Lung microvascular endothelial cell (primary cell): ENCODE measurements at regions not wholly inside any gene's neighbourhood (a gene's known extent, or its start where the extent isn't known, plus 50 kb on each side); places are given as distances from the start of the nearest gene placed in this dataset.

Experiments used
- DNase-seq, 2 donors: peaks; one replicate each; pipeline versions ENCODE4 v3.0.0 to v3.0.0-alpha.2; 2010; ENCODE audit warnings: low read depth in 2 of 2

DNA sequence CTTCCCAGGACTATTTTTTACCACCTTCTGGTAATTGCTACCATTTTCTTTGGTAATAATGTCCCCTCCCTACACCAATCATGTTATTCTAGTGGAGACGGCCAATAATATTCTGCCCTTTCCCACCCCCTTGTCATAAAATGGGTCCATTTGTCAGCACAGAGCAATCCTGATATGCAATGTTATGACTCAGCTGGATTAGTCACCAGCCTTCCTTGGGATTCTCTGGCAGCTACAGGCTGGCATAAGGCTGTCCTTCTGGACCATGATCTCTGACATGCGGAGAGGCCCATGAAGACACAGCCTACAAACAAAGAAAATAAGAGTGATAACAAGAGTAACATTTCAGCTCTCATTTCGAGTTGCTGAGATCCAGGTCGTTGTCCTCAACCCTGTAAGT is 222.0 kb upstream of the CPNE8 start:
- DNase-seq = peak; percentile 36 to 88

DNA sequence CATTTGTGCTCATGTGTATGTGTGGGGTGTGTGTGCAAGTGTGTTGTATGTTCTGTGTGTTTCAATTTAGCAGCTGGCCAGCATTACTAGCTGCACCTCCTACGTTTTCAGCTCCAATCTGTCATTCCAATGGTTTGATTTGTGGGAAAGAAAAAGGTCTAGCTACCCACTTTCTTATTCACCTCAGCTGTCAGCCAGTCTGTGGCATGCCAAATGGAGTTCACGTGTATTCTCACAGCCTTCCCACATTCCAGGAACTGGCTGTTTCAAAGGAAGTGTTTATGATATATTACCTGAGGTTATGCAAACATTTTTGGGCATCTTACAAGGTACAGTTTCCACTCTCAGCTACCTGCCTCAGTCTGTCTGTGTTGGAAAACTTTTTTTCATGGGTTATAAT is 220.2 kb upstream of the CPNE8 start:
- DNase-seq = no peak

DNA sequence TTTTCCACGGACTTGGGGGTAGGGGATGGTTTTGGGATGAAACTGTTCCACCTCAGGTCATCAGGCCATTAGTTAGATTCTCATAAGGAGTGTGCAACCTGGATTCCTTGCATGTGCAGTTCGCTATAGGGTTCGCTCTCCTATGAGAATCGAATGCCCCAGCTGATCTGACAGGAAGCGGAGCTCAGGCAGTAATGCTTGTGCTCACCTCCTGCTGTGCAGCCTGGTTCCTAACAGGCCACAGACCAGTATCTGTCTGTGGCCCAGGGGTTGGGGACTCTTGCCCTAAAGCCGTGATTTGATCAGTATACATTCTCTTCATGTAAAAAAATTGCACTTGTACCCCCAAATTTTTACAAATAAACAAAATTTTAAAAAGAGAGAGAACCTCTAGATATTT is 219.4 kb upstream of the CPNE8 start:
- no peak for DNase-seq

DNA sequence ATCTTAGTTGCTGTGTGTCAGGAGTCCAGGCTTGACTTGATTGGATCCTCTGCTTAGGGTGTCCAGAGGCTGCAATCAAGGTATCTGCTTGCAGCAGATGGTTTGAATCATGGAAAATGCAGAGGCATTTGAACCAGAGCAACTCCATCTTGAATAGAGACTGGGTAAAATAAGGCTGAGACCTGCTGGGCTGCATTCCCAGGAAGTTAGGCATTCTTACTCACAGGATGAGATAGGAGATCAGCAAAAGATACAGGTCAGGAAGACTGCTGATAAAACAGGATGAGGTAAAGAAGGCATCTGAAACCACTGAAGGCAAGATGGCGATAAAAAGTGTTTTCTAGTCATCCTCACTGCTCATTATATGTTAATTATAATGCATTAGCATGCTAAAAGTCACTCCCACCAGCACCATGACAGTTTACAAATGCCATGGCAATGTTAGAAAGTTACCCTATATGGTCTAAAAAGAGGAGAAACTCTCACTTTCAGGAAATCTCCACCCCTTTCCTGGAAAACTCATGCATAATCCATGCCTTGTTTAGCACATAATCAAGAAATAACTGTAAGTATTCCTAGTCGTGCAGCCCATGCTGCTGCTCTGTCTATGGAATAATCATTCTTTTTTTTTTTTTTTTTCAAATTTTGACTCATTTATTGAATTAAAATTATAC is 218.3 kb upstream of the CPNE8 start:
- peak in 1 of 2 donors; percentile 17 for DNase-seq

DNA sequence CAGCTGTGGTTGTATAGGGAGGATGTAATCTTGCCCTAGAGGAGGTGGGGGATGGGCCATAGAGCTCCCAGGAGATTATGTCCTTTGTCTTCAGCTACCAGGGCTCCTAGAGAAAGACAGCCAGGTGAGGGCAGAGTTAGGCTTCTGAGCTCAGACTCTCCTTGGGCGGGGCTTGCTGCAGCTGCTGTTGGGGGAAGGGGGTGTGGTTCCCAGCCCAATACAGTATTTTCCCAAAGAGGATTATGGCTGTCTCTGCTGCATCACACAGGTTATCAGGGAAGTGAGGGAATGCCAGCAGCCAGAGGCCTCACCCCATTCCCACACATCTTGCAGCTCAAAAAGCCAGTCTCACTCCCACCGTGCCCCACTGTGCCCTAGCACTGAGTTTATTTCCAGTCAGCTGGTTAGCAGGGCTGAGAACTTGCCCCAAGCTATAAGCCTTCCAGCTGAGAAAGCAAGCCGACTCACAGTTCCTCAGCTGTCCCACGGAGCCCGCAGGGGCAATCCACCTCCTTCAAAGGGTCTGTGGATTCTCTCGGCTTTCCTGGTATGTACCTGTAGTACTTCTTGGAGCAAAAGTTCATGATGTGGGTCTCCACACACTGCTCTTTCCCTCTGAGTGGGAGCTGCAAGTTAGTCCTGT is 217.3 kb upstream of the CPNE8 start:
- DNase-seq = no peak

DNA sequence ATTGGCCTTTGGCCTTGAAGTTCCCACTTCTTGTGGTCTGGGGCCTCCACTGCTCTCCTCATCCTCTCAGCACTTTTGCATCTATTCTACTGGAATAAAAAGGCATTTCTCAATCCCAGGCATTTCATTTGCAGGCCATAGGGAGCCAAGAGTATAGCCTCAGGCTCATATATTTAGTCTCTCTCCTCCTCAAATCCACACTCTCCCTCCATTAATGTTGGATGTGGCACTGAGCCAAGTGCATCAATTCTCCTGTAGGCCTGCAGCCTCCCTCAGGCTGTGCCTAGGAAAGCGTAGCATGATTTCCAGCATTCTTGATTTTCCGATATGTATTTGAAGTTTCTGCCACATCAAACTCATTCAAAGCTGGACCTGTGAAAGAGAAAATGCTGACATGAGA is 211.5 kb upstream of the CPNE8 start:
- DNase-seq = no peak

DNA sequence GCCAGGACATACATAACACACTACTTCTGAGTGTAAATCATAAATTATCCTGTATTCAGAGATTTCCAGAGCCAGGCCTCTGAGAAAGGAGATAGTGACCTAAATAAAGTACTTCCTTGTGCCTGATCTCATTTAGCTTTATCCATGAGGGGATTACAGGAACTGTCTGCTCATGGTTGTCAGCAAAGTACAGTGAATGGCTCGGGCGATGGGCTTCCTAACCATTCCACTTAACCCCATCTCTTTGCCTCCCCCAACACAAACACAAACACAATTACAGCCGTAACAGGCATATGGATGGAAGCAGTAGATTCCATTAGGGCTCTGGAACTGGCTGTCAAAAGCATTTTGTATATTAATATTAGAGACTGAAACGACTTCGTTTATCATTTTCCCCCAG is 206.7 kb upstream of the CPNE8 start:
- no peak for DNase-seq

DNA sequence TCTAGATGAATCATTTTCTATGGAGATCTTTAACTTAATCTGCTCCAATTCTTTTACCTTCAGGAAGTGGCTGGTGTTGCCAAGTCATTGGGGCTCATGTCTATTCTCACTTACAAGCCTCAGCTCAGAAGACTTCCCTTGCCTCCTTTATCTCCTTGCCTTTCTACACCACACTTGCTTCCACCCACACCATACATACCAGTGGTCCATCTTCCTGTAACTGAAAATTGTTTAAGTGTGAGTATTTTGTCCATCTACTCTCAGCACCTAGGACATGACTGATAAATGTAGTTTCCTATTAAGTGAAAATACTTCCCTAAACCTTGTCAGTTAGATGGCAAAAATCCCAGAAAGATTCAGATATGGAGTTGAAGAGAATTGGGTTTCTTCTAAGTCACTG is 199.7 kb upstream of the CPNE8 start:
- no peak for DNase-seq

DNA sequence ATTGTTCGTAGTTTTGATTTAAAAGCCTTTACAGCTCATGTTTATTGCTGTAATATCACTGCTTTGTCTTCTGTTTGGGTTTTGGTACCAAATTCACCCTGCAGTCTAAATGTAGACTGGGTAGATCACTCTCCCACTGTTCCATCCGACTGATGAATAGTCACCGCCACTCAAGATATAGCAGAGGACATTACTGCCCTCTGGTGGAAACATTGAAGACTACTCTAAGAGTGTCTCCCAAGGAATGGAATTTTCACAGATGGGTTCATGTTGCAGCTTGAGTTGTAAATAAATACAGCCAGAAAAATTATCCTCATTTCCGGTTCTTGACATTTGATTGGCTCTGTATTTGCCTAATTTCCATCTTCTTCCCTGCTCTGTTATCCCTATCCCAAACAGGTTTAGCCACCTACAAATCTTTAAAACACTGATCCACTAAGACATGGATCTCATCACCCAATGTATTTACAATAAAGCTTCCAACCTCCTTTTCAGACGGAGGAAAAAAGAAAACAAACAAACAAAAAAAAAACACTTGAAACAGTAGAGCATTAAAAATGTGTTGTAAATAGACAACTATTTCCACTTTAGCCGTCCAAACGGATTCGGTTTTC is 198.3 kb upstream of the CPNE8 start:
- DNase-seq = peak; percentile 71 to 77

DNA sequence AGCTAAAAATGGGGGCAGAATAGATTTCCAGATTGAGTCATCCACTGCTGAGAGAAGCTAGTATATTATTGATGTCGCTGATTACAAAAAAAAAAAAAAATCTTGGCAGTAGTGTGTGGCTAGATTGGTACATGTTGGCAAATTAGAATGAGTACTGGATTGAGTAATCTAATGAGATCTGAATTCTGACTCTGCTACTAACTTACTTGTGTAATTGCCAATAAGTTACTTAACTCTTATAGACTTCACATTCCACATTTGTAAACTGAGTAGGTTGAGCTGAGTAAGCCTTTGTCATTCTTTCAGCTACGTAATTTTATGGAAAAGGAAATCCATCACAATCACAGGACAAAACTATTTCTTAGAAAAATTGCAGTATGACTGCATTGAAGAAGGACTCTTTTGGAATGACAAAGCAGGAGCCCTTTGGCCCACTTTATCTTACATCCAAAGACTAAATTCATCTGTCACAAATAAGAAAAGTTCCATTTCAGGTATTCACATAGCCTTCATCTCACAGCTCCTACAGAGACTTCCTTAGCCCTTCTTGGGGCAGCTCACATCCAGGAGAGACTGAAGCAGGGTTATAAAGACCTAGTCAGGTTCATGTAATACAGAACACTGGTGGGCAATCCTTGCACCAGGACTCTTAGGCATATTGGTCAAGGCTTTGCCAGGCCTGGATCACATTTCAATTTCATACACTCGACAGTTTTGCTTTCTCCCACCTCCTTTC is 197.3 kb upstream of the CPNE8 start:
- peak in 1 of 2 donors; percentile 10 for DNase-seq

DNA sequence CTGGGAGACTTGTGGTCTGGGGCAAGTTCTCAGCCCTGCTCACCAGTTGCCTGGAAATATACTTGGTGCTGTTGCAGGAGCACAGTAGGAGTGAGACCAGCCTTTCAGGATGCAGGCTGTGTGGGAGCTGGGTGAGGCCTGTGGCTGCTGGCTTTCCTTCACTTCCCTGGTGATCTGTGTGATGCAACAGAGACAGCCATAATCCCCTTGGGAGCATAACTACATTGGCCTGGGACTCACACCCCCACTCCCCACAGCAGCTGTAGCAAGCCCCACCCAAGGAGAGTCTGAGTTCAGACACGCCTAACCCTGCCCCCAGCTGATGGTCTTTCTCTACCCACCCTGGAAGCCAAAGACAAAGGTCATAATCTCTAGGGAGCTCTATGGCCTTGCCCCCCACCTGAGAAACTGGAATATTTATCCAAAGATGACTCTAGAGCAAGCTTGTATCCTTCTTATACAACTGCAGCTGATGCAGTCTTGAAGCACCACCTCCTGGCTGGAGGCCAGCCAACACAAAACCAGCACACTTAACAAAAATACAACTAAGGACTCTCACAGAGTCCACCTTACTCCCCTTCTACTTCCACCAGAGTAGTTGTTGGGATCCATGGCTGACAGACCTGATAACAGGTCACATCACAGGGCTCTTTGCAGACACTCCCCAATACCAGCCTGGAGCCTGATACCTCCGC is 190.4 kb upstream of the CPNE8 start:
- no peak for DNase-seq

DNA sequence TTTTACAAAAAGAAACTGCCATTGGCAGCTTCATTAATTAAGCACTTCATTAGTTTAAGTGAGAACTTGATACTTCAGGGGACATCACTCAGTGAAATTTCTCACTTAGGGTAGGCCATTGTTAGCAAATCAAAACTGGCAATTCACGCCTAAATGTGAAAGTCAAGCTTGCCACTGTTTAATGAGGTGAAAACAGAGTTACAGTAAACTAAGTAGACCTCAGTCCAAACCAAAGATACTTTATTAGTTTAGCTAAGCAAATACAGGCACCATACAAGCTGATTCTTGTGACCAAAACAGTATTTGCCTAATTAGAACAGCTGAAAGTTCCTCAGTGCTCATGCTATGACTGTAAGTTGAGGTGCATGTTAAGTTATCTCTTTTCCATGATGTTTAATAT is 176.5 kb upstream of the CPNE8 start:
- DNase-seq = no peak

DNA sequence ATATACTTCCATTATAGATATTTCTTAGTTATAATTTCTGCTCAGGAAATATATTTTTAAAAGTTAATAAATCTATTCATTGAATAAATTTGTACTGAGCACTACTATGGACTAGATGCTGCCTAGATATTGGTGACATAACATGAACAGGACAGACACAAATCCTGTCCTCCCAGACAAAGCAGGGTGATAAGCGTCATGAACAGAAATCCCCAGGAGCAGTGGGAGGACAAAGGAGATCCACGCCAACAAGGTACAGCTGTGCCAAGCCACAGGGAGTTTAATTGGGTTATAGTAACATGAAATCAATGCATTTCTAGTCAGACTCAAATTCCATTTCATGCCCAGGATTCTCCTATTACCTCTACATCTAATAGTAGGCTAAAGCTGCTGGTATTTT is 171.8 kb upstream of the CPNE8 start:
- no peak for DNase-seq

DNA sequence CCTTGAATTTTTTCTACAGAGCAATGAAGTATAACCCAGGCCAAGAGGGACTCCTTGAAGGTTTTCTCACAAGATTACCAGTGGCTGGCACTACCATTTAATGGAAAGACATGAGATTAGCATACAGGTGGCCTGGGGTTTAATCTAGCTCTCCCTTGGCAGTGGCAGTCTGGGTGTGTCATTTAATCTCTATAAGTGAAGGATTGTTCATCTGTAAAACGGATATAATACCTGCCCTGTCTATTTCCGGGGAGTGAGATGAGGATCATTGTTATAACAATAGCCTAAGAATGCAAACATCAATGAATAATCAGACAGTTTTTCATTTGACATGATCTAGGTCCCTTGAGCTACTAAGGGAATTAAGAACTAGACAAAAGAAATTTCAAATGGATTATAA is 168.7 kb upstream of the CPNE8 start:
- DNase-seq = no peak

DNA sequence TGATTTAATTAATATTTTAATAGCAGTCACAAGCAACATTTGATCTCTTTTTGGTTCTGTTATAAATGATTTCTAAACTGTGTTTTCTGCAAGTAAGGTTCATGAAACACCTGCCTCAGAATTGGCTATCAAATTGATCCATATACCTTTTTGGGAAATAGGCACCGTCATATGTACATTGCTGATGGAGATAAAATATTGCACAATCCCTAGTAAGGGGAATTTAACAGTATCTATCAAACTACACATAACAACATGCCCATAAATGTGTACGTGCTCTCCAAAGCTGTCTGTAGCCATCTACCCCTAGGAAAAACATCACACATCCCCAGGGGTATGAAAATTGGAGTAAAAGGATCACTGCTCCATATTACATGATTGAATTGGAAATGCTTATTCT is 167.3 kb upstream of the CPNE8 start:
- no peak for DNase-seq

DNA sequence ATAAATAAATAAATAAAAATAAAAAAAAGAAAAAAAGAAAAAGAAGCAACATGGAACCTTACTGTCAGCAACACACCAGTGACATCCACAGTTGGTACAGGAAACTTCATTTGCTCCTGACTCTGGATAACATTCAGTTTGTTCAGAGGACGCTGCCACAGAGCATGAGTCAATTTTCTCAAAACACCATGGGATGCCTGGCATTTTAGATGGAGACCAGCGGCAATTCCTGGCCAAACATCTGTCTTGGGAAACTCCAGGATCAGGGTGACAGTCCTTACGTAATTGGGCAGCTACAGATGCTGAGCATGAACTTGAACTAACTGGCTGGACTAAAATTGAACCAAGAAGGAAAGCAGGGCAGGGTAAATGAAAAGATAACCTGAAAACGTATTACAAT is 166.2 kb upstream of the CPNE8 start:
- no peak for DNase-seq

DNA sequence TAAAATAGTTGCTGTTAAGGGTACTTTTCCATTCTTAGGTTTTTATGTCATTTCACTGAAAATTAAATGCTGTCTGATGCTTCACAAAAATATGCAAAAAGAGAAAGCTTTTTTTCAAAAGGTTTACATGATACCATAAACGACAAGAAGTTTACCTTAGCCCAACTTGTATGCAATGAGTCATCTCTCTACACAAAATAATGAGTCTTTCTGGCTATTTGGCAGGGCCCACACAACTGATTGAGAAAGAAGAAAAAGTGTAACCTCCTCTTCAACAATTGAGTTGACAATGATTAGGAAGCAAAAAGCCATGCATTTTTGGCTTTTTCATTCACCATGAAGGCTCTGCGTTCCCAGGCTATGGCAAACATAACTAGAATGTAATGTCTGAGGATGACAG is 165.4 kb upstream of the CPNE8 start:
- DNase-seq = no peak

DNA sequence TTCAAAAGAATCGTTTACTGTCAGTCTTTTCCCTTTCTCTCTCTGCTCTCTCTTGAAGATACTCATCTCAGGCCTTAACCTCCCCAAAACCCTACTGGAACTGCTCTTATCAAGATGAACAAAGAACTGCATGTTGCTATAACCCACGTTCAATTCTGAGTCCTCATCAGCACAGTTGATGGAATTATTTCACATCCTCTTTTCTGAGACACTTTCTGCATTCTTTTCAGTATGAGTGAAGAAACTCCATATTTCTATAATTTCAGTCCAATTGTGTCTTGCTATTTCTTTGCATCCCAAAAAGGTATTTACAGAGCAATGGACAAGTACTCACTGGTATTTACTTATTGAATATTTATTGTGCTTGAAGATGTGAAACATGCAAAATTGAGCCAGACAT is 160.1 kb upstream of the CPNE8 start:
- DNase-seq = no peak

DNA sequence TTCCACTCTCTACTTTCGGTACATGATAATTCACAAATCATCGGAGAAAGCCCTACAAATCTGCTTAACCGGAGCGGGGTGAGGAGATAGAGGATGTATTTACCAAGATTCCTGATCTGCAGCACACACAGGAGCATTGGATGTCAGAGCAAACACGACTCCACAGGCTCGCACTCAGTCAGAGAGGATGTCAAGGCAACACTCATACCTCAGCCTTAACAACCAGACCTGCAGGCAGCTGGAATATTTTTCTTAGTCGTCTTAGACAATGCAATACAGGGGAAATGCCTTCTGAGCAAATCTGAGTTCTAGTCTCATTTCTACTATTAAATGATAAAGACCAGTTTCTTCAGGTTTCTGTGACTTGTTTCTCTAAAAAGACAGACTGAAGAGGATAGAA is 159.3 kb upstream of the CPNE8 start:
- DNase-seq = no peak

DNA sequence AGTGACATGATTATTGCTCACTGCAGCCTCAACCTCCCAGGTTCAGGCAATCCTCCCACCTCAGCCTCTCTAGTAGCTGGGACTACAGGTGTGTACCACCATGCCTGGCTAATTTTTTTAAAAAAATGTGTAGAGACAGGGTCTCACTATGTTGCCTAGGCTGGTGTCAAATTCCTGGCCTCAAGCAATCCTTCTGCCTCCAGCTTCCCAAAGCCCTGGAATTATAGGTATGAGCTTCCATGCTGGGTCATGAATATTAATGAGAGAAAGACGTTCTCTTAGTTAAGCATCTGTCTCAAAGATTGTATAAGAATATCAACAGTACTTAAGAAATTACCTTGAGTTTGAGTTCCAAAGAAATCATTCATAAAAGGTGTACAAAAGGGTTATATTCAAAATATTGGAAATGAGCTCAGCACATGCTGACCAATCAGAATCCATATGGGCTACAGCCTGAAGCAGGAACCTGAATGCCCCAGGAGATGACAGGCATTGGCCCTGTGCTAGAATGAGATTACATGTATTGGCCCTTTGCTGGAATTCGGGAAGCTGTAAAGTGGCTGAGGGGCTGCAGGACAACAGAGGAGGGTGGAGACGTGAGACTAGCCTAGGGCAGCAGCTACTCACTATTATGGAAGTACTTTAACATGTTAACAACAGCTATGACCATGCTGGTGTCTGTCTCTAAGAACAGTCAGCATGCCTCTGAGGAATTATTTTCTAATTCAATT is 157.0 kb upstream of the CPNE8 start:
- no peak for DNase-seq

DNA sequence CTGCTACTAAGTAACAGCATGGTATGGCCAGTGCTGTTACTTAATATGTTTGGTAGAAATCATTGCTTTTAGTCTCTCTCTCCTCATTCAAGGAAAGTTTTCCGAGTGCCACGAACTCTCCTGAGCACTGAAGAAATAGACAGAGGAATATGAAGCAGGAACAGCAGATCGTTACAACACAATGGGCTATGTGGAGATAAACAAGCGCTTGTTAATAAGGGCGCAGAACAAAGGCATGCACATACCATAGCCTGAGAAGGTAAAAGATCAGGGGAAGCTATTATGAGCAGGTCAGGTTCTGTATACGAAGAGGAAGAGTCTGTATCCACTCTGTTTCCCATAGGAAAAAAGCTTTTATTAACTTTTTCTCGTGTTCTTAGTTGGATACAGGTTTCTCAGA is 156.2 kb upstream of the CPNE8 start:
- no peak for DNase-seq
